Right renal pelvis (tissue), 4 donors: ENCODE measurements at regions not wholly inside any gene's neighbourhood (a gene's known extent, or its start where the extent isn't known, plus 50 kb on each side); places are given as distances from the start of the nearest gene placed in this dataset.
"Not testable (repeated sequence)": the region's sequence is repeated elsewhere in the genome, so short reads cannot be mapped to it uniquely, and the experiment has no call there.

Source experiments
- DNase-seq, 4 donors: peaks; one replicate each; pipeline ENCODE4 v3.0.0-alpha.2; 2013; ENCODE audit warnings: low read depth in 4 of 4, low spot score in 3 of 4, missing footprints in 1 of 4

- DNase-seq, result no peak
Measured at GRCh38 chr16:26493751-26494150, 573.0 kb upstream of the C16orf82 start.

- DNase-seq, result no peak
Measured at GRCh38 chr16:26497896-26498295, 568.8 kb upstream of the C16orf82 start.

- no peak for DNase-seq
Measured at GRCh38 chr16:26500326-26500725, 566.4 kb upstream of the C16orf82 start.

- DNase-seq, result no peak
Measured at GRCh38 chr16:26505496-26505895, 561.2 kb upstream of the C16orf82 start.

GRCh38 chr16:26508946-26509345, 557.8 kb upstream of the C16orf82 start:
- not testable (repeated sequence) for DNase-seq

- DNase-seq, result no peak
Measured at GRCh38 chr16:26510924-26511323, 555.8 kb upstream of the C16orf82 start.

- DNase-seq, result no peak
Measured at GRCh38 chr16:26511463-26511862, 555.3 kb upstream of the C16orf82 start.

GRCh38 chr16:26521626-26522025, 545.1 kb upstream of the C16orf82 start:
- no peak for DNase-seq

GRCh38 chr16:26524281-26524680, 542.4 kb upstream of the C16orf82 start:
- no peak for DNase-seq

GRCh38 chr16:26524846-26525245, 541.9 kb upstream of the C16orf82 start:
- DNase-seq, result no peak

- no peak for DNase-seq
Measured at GRCh38 chr16:26525856-26526255, 540.9 kb upstream of the C16orf82 start.

GRCh38 chr16:26526633-26527032, 540.1 kb upstream of the C16orf82 start:
- no peak for DNase-seq

- DNase-seq, result no peak
Measured at GRCh38 chr16:26530584-26531289, 536.0 kb upstream of the C16orf82 start.

- DNase-seq, result no peak
Measured at GRCh38 chr16:26531290-26531730, 535.4 kb upstream of the C16orf82 start.

GRCh38 chr16:26532456-26532855, 534.3 kb upstream of the C16orf82 start:
- DNase-seq, result no peak

- DNase-seq, result no peak
Measured at GRCh38 chr16:26542198-26542597, 524.5 kb upstream of the C16orf82 start.

- DNase-seq, result no peak
Measured at GRCh38 chr16:26546573-26546972, 520.2 kb upstream of the C16orf82 start.

GRCh38 chr16:26547681-26548080, 519.0 kb upstream of the C16orf82 start:
- no peak for DNase-seq

GRCh38 chr16:26550111-26550610, 516.6 kb upstream of the C16orf82 start:
- DNase-seq, result no peak

- no peak for DNase-seq
Measured at GRCh38 chr16:26554030-26554429, 512.7 kb upstream of the C16orf82 start.

- no peak for DNase-seq
Measured at GRCh38 chr16:26561303-26561702, 505.4 kb upstream of the C16orf82 start.

GRCh38 chr16:26563018-26563417, 503.7 kb upstream of the C16orf82 start:
- no peak for DNase-seq

GRCh38 chr16:26567356-26567755, 499.4 kb upstream of the C16orf82 start:
- DNase-seq, result no peak
